HUDEP-2 (cell line): ENCODE measurements at regions not wholly inside any gene's neighbourhood (a gene's known extent, or its start where the extent isn't known, plus 50 kb on each side); places are given as distances from the start of the nearest gene placed in this dataset.
A peak's percentile ranks its signal among the peaks of the same experiment; 100 is the strongest.

Source experiments
- DNase-seq, 76 experiments: peaks; one replicate each; lab custom pipeline; 2025; ENCODE audit not compliant: unreplicated experiment in 76 of 76; lab: John Stamatoyannopoulos, UW

DNA sequence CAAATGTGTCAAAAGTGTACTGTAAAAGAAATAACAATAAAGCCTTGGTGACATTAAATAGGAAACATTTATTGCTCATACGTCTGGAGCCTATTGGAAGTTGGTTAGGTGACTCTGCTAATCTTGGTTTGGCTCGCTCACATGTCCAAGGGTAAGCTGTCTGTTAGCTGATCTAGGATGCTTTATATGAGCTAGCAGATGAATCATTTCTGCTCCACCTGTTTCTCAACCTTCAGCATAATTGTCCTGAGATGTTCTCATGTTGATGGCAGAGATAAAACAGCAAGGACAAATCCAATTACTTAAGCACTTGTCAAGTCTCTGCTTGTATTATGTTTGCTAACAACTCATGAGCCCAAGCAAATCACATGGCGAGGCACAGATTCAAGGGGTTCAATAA is 56.0 kb upstream of the CD53 start:
- DNase-seq = no peak

DNA sequence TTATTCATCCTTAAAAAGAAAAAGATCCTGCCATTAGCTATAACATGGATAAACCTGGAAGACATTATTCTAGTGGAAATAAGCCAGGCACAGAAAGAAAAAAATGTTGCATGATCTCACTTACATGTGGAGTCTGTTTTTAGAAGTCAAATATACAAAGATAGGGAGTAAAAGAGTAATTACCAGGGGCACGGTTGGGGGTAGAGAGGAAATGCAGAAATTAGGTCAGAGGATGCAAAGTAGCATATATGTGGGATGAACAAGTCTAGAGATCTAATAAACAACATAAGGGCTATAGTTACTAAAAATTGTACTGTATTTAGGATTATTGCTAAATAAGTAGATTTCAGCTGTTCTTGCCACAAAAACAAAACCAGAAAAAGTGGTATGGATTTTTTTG is 61.4 kb upstream of the CD53 start:
- no peak for DNase-seq

DNA sequence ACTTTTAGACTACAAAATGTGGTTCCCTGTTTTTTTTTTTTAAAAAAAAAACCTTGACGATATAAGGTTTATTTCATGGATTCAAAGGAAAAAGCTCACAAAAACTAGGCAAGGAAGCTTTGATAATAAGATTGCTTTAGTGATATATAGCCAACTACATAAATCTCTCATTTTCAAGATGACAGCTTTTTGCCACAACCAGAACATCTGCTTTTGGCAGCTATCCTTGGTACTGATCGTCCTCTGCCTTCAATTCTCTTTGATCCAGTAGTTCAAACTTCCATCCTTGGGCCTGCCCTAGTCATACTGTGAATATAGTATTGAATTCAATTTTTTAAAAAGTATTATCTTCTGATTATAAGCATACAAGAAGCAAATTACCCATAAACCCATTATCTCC is 72.9 kb upstream of the CD53 start:
- DNase-seq = no peak

DNA sequence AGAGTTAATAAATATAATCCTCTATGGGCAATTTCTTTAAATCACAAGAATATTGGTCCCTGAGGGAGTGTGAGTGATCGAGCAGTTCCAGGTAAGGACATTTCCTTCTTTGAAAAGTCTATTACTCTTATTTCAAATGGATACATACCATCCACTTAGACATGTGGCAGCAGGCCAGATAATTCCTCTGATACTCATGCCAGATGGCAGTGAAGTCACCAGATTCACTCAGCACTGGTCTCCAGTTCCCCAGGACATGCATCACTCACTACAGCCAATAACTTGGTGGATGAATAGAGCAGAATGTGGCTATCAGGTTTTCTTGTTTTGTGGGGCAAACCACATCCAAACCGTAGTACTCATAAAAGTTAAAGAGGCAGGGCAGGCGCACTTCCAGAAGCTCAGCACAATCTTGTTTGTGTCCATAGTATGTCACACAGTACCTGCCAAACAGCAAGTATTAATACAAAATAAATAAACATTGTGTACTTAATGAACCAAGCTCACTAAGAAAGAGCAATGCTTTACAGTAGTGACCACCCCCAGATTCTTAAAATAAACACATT is 74.2 kb upstream of the CD53 start:
- DNase-seq = no peak

DNA sequence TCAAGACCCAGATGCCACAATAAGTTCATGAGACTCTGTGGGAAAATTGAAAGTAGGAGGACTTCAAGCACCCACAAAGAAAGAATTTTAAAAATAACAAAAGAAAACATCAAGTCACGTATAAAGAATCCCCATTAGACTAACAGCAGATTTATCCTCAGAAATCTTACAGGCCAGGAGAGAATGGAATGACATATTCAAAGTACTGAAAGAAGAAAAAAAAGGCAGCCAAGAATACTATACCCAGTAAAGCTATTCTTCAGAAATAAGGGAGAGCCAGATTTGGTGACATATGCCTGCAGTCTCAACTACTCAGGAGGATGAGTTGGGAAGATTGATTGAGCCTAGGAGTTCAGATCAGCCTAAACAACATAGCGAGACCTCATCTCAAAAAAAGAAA is 84.3 kb upstream of the CD53 start:
- DNase-seq = no peak

DNA sequence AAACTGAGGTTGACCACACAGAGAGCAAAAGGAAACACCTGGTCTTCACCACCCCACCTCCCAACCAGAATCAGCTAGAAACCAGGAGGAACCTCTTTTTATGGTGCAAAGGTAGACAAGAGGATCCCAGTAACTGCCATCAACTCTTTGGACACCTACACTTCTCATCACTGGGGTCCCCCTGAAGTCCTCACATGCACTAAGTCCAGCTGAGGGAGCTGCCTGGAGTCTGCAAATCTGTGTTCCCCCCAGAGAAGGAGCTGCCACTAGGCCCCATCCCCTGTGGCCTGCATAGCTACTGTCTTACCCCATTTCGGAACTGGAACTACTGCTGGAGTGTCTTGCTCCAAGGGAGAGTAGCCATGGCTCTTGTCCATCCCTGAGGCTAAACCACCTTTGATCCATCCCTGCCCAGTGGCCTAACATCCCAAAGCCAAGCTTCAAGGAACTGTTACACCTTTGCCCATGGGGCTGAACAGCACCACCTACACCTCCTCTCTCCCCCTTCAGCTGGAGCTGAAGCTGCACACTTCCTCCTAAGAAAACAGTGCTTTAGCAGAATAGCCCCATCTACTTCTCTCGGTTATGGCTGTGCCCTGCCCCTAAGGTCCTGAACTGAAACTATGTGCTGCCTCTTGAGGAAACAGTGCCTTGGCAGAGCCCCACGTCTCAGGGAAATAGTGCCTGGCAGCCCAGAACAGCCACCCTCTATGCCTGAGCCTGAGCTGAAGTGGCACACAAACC is 85.4 kb upstream of the CD53 start:
- DNase-seq = no peak

DNA sequence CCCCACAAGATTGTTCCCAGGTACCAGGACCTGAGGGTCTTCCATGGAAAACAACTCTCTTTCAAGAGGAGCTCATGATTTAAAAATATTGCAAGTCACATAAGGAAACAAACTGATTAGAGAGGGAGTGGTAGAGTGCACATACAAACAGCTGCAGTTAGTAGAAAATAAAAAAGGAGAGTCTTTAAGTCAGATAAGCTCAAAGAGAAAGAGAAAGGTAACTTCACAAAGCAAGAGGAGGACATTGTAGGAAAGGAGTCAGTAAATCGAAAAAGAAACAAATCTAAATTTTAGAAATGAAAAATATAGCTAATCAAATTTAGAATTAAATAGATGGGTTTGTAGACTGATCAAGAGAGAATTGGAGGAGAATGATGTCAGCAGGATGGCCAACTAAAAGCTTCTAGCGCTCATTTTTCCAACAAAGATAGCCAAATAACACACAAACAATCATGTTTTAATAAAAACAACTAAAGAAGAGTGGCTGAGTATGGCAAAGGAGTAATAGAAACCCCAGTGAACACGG is 86.1 kb upstream of the CD53 start:
- DNase-seq = no peak

DNA sequence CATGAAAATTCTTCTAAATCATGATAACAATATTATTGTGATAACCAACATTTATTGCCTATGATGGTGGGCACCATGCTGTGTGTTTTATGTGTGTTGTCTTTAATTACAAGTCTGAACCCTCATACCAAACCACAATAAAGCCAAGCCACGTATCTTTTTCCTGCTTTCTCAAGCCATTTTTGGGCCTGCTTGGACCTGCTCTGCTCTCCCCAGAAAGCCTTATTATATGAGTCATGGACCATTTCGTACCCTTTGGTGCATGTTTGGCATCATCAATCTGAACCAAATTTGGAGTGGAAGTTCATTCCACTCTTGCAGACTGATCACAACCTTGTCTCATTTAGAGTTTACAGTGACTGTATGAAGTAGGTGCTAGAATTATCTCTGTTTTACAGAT is 87.3 kb upstream of the CD53 start:
- DNase-seq = no peak

DNA sequence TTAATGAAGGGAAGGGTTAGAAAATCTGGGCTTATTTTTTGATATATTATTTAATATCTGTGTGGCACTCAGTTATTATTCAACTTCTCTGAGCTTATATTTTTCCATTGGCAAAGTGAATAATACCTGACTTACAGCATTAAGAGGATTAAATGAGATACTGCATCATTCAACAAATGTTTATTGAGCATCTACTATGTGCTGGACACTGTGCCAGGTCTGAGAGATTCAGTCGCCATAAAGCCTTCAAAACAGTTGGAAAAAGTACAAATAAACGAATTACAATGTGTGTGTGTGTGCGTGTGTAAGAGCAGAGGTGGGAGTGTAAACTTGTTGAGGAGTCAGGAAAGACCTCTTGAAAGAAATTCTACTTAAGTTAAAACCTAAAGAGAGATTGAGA is 87.9 kb upstream of the CD53 start:
- DNase-seq = no peak

DNA sequence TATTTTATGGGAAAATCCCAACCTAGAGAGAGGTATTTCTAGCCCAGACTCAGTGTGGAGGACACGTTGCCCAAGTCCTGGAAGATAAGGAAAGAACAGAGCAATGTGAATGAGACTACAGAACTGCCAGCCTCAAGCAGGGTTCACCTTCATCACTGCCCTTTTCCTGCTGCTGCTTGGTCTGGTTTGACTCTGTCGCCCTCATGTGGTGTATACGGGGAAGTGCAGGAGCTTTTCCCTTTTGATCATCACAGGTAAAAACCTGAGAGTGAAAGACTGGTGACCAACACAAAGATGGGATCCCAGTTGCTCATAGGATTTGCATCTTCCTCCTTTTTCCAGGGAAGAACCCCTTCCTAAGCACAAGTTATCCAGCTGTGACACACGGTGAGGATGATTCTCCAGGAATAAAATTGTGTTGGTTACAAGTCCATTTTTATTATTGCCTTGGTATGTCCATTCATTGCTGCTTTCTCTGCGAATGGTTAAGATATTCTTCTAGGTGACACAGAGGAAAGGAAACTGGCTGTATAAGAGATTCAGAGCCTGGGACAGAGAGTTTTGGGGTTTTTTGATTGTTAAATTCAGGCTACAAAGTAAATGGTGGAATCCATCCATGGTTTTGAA is 89.5 kb upstream of the CD53 start:
- DNase-seq = peak in 25 of 76 experiments; percentile 1 to 60 (median 25)

DNA sequence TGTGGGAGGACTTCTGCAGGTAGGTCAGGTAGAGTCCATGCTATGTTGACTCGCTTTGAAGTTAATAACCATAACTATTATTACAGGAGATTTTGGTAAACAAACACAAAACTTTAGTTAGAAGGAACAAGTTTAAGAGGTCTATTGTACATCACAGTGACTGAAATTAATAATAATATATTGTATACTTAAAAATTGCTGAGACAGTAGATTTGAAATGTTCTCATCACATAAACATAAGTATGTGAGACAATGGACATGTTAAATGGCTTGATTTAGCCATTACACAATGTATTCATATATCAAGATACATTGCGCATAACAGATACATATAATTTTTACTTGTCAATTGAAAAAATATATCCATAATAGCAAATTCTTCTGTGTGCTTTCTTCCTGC is 91.4 kb upstream of the CD53 start:
- DNase-seq = no peak

DNA sequence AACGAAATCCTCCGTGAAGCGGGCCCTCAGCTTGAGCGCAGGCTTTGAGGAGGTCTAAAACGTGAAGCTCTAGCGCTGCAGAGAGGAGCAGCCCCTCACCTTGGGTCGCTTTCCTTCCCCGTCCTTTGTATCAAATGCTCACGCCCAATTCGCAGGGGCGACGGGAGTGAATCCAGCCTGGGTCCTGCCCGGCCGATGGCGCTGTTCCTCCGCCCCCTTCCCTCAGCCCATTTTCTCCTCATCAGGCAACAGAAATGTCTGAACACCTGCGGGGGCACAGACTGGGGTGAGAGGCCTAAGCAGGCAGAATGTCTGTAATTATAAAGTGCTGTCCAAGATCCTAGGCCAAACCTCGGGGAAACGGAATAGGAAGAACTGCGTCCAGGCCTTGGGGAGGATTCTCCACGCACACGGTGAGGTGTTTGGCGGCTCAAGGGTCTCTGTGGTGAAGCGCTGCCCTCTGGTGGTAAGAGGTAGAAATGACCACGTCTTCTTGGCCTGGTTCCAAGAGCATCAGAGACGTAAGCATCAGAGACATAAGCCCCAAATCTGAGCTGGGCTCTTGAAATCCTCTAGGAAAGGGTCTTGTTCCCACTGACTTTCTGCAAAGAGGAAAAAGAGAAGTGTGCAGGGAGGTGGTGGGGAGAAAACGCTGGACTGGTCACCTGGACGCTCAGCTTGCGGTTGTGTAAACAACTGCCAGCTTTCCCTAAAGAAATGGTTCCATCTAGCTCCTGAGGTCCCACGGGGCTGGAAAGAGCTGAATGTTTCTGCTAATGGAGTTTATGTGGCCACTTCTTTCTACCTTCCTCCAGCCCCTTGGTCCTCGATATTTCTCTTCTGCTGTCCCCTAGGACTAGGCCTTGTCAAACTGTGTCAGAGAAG is 92.1 kb upstream of the CD53 start:
- DNase-seq = peak in 46 of 76 experiments; percentile 2 to 78 (median 32)

DNA sequence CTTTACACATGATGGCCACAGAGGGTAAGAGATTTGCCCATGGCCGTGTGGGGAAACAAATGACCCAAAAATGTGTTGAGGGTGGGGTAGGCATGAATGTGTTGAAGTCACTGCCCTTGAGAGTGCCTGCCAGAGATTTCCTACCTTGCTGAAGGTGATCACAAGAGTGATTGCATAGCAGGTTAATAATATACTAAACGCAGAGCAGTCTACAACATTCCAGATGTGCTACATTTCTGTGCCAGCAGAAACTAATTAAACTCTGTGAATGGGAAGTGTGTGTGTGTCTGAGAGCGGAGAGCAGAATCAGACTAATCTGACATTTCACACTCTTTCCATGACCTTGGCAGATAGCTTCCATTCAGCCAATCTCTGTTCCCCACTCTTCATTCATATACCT is 93.3 kb upstream of the CD53 start:
- no peak for DNase-seq

DNA sequence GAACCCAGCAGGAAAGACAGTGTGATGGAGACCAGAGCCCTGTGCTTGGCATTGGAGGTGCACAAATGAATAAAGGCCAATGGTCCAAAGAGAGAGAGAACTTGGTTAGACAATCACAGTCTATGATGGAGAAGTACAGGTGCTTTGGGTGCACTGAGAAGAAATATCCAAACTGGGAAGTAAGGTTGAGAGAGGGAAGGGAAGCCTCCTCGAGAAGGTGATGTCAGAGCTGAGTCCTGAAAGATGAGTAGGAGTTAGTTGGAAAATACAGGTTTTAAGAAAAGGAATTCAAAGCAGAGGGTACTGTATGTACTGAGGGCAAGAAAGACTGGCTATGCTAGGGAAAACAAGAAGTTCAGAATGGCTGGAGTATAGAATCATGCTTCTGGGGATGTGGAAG is 94.1 kb upstream of the CD53 start:
- DNase-seq = no peak

DNA sequence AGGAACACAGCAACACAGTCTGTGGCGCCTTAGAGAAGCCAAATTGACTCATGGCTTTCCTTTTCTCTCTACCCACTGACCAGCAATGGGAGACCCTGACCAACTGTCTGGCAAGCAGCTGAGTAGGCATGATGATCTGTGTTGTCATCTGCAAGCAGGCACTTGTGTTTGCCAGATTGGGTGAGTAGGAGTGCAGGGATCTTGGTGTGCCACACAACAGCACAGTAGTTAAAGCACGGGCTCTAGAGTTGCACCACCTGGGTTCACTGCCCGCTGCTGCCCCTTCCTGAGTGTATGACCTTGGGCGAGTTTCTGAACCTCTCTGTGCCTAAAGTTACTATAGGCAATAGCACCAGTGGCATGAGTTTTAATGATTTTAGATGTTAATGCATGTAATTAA is 95.7 kb upstream of the CD53 start:
- no peak for DNase-seq

DNA sequence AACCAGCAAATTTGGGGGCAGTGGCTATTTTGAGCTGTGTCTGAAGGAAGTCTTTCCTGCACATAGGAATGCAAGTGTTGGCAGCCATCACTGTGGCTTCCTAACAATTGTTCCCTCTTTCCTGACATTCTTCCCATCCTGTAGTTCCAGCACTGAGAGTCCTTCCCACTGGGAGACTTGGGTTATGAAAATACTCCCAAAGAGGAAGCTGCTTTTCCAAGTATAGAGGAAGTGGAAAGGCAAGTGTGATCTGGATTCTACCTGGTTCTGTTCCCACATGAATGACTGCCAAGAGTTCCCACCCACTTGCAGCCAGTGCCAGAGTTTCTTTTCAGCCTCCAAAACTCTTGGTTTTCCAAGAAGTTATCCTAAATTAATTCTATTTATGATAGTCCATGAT is 98.5 kb upstream of the CD53 start:
- no peak for DNase-seq

DNA sequence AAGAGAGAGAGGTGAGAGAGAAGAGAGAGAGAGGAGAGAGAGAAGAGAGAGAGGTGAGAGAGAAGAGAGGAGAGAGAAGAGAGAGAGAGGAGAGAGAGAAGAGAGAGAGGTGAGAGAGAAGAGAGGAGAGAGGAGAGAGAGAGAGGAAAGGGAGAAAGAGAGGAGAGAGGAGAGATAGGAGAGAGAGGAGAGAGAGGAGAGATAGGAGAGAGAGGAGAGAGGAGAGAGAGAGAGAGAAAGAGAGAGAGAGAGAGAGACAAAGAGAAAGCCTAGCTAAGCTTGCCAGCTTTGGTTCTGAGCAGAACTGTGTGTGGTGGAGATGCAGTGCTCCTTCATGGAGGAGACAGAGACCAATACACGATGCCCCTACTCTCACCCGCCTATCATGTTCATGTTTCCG is 99.1 kb upstream of the KCNA3 start:
- DNase-seq = no peak

DNA sequence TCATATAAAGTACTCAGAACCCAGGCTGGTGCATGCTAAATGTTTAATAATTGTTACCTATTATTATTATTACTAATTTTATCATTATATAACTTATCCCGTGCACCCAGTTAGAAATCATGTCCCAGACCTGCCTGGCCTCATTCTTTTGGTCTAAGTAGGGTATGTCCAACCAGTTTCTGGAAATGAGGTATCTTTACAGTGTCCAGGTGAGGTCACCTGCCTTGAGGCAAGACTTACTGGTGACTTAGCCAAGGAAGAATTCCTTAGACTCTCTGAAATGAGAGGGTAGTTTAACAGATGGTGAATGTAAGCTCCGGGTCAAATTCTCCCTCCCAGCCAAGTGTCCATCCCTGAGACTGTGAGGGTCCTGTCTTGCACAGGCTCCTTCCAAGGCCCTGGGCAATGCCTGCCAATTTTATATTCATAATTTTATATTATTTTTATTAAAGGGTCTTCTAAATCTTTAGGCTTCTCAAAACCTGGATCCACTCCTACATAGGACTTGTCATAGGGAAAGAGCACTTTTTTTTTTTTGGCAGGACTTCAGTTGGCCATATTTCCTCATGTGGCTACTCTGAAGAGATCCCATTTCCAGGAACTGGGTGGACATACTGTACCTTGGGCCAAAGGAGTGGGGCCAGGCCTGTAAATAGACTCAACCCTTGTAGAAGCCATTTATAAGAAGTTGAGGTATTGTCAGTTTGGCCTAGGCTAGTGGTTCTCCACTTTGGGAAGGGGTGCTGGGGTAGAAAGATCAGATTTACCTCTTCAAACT is 96.7 kb upstream of the KCNA3 start:
- DNase-seq = no peak

DNA sequence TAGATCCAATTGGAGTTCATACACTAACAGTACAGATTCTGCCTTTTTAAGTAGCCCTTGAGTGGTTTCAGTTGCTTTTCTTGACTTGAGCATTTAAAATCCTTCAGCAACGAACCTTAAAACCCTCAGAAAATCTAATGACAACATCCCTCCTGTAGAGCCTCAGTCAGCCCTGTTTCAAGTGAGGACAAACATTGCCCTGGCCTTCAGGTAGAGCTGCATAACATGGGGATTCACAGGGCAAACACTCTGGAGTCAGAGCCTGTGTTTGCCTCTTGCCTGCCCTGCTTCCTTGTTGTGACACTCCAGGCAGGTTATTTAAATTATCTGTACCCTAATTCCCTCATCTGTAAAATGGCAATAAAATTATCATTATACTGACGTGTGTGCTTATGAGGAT is 96.1 kb upstream of the KCNA3 start:
- no peak for DNase-seq

DNA sequence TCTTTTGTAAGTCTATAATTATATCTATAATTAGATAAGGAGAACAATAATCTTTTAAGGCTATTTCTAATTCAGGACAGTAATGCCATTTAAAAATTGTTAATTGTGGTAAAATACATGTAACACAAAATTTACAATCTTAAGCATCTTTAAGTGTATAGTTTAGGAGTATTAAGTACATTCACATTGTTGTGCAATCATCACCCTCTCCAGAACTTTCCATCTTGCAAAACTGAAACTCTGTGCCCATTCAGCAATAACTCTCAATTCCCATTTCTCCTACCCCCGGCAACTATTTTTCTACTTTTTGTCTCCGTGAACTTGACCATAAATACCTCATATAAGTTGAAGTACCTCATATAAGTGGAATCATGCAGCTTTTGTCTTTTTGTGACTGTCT is 93.9 kb upstream of the KCNA3 start:
- DNase-seq = no peak

DNA sequence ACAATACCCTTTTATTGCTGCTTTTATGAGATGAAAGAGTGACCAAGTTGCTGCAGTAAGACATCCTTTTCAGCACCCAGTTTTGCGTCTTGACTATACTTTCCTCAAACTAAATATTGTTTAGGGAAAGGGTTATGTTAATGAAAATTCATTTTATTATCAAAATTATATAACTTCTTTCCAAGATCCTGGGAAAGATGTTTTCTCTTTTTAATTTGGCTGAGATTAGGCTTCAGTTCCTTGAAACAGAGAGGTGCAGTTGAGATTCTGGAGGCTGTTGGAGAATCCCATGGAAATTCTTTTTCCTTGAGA is 91.6 kb upstream of the KCNA3 start:
- no peak for DNase-seq
